OCI-LY1 (cell line): ENCODE measurements at regions not wholly inside any gene's neighbourhood (a gene's known extent, or its start where the extent isn't known, plus 50 kb on each side); places are given as distances from the start of the nearest gene placed in this dataset.

Experiments used
- H2AFZ ChIP-seq: fragments of 200-600 bp; sonication (generic), shearing (Covaris generic); 2 replicates; pipeline ENCODE4 v1.6.0; 2014; ENCODE audit warnings: antibody characterized with exemption, mild to moderate bottlenecking, low read length
- H3F3A ChIP-seq: fragments of 200-600 bp; sonication (generic), shearing (Covaris generic); 2 replicates; pipeline ENCODE4 v1.6.0; 2014; ENCODE audit warnings: mild to moderate bottlenecking, antibody characterized with exemption, low read length, moderate library complexity; ENCODE audit not compliant: insufficient read depth
- H3K27ac ChIP-seq: fragments of 200-600 bp; sonication (generic); 2 replicates; pipeline ENCODE4 v1.5.1; 2014; ENCODE audit warnings: low read length, mixed run types, mild to moderate bottlenecking, low read depth; ENCODE audit not compliant: poor library complexity, severe bottlenecking
- H3K27me3 ChIP-seq: fragments of 200-600 bp; sonication (generic); 2 replicates; pipeline ENCODE4 v1.6.0; 2014; ENCODE audit warnings: antibody characterized with exemption, mild to moderate bottlenecking, low read length, moderate library complexity; ENCODE audit not compliant: insufficient read depth
- H3K36me3 ChIP-seq: fragments of 200-600 bp; sonication (generic); 2 replicates; pipeline ENCODE4 v1.6.1; 2014; ENCODE audit warnings: mild to moderate bottlenecking, antibody characterized with exemption, low read length, moderate library complexity, mixed read lengths; ENCODE audit not compliant: insufficient read depth
- H3K4me1 ChIP-seq: fragments of 200-600 bp; sonication (generic); 2 replicates; pipeline ENCODE4 v1.5.1; 2014; ENCODE audit warnings: mild to moderate bottlenecking, low read length, moderate library complexity; ENCODE audit not compliant: insufficient read depth, severe bottlenecking
- H3K4me2 ChIP-seq: fragments of 200-600 bp; sonication (generic), shearing (Covaris generic); 2 replicates; pipeline ENCODE4 v1.6.1; 2014; ENCODE audit warnings: low read length
- H3K4me3 ChIP-seq: fragments of 200-600 bp; sonication (generic); 2 replicates; pipeline ENCODE4 v1.5.1; 2014; ENCODE audit warnings: low read length, low read depth, mild to moderate bottlenecking, mixed read lengths; ENCODE audit not compliant: poor library complexity, severe bottlenecking
- H3K79me2 ChIP-seq: fragments of 200-600 bp; shearing (Covaris generic); 2 replicates; pipeline ENCODE4 v1.6.1; 2016; ENCODE audit warnings: mixed run types, low read length, mixed read lengths; ENCODE audit not compliant: insufficient read depth
- H3K9ac ChIP-seq: fragments of 200-600 bp; sonication (generic), shearing (Covaris generic); 2 replicates; pipeline ENCODE4 v1.6.1; 2014; ENCODE audit warnings: mild to moderate bottlenecking, low read length, mixed read lengths
- H3K9me2 ChIP-seq: fragments of 200-600 bp; sonication (generic), shearing (Covaris generic); 2 replicates; pipeline ENCODE4 v1.6.1; 2014; ENCODE audit warnings: low read depth, mild to moderate bottlenecking, low read length, mixed read lengths
- H3K9me3 ChIP-seq: fragments of 200-600 bp; shearing (Covaris generic); 2 replicates; pipeline ENCODE4 v1.6.1; 2014; ENCODE audit warnings: low read length, mixed read lengths
- H4K20me1 ChIP-seq: fragments of 200-600 bp; sonication (generic), shearing (Covaris generic); 2 replicates; pipeline ENCODE4 v1.6.0; 2016; ENCODE audit warnings: mild to moderate bottlenecking, low read length; ENCODE audit not compliant: insufficient read depth
- CTCF ChIP-seq: fragments of 200-600 bp; sonication (generic), shearing (Covaris generic); IDR thresholded peaks from 2 replicates; pipeline ENCODE4 v1.5.1; 2017; ENCODE audit warnings: mild to moderate bottlenecking, antibody characterized with exemption, low read length, moderate library complexity, mixed read lengths
- EZH2 ChIP-seq: fragments of 200-600 bp; sonication (generic), shearing (Covaris generic); IDR thresholded peaks from 2 replicates; pipeline ENCODE4 v1.8.0; 2017; ENCODE audit warnings: borderline replicate concordance, mixed run types, mild to moderate bottlenecking, antibody characterized with exemption, low read length, moderate library complexity, mixed read lengths

GRCh38 chr6:164415832-164416563, 893.4 kb downstream of the C6orf118 start:
- H3K9ac ChIP-seq, result no peak overlapping the region
- H3K36me3 ChIP-seq, result no peaks in the 10 kb centered on the region
- H3K79me2 ChIP-seq, result no peaks in the 10 kb centered on the region
- H3K9me2 ChIP-seq, result no peaks in the 10 kb centered on the region
- no peaks in the 10 kb centered on the region for H3K9me3 ChIP-seq
- H4K20me1 ChIP-seq, result no peaks in the 10 kb centered on the region
- H3K27ac ChIP-seq, result no peak overlapping the region
- H3F3A ChIP-seq, result no peaks in the 10 kb centered on the region
- H3K4me3 ChIP-seq, result no peak overlapping the region
- no peaks in the 10 kb centered on the region for H3K27me3 ChIP-seq
- H3K4me2 ChIP-seq, result no peak overlapping the region
- TF ChIP-seq EZH2 (no peak), CTCF (no peak)
- no peaks in the 10 kb centered on the region for H3K4me1 ChIP-seq
- H2AFZ ChIP-seq, result no peak overlapping the region

GRCh38 chr6:164414695-164415094, 894.7 kb downstream of the C6orf118 start:
- no peak overlapping the region for H3K9ac ChIP-seq
- TF ChIP-seq EZH2 (no peak), CTCF (no peak)

GRCh38 chr6:164412566-164412965, 896.8 kb downstream of the C6orf118 start:
- H3K9me3 ChIP-seq, result no peaks in the 10 kb centered on the region
- no peaks in the 10 kb centered on the region for H3K36me3 ChIP-seq
- H3K27me3 ChIP-seq, result no peaks in the 10 kb centered on the region
- TF ChIP-seq CTCF, result no peak
- no peak overlapping the region for H2AFZ ChIP-seq
- no peaks in the 10 kb centered on the region for H3K79me2 ChIP-seq
- H3K27ac ChIP-seq, result no peak overlapping the region
- no peak overlapping the region for H3K4me2 ChIP-seq
- no peaks in the 10 kb centered on the region for H3K9me2 ChIP-seq
- no peak overlapping the region for H3K4me3 ChIP-seq
- H3K9ac ChIP-seq, result no peak overlapping the region
- no peaks in the 10 kb centered on the region for H3K4me1 ChIP-seq
- H3F3A ChIP-seq, result no peaks in the 10 kb centered on the region
- H4K20me1 ChIP-seq, result no peaks in the 10 kb centered on the region

More at GRCh38 chr6:164414695-164415094, 894.7 kb downstream of the C6orf118 start:
- Histone ChIP-seq H3F3A (no peaks in the 10 kb centered on the region), H3K4me2 (no peak overlapping the region), H3K27me3 (no peaks in the 10 kb centered on the region), H3K4me1 (no peaks in the 10 kb centered on the region), H3K9me3 (no peaks in the 10 kb centered on the region), H3K36me3 (no peaks in the 10 kb centered on the region), H3K27ac (no peak overlapping the region), H2AFZ (no peak overlapping the region), H4K20me1 (no peaks in the 10 kb centered on the region), H3K79me2 (no peaks in the 10 kb centered on the region), H3K9me2 (no peaks in the 10 kb centered on the region), H3K4me3 (no peak overlapping the region)
